T-helper 1 cell treated with Interleukin-12 subunit alpha and Interleukin-12 subunit beta and Interleukin-4 antibody, amounts not matched to agents 30 μg/mL and 1 μg/mL, for 36 hours (primary cell): ENCODE measurements at regions not wholly inside any gene's neighbourhood (a gene's known extent, or its start where the extent isn't known, plus 50 kb on each side); places are given as distances from the start of the nearest gene placed in this dataset.
"Not testable (repeated sequence)": the region's sequence is repeated elsewhere in the genome, so short reads cannot be mapped to it uniquely, and the experiment has no call there.

ENCODE experiments used
- H3K27ac Mint-ChIP-seq: one replicate; pipeline ENCODE4 v1.8.0; 2021; ENCODE audit warnings: mild to moderate bottlenecking, mixed read lengths
- H3K27me3 Mint-ChIP-seq: one replicate; pipeline ENCODE4 v1.8.0; 2021; ENCODE audit warnings: low read depth, mixed read lengths
- H3K36me3 Mint-ChIP-seq: one replicate; pipeline ENCODE4 v1.8.0; 2021; ENCODE audit warnings: low read depth, mixed read lengths
- H3K4me1 Mint-ChIP-seq: one replicate; pipeline ENCODE4 v1.8.0; 2021; ENCODE audit warnings: low read depth, mixed read lengths
- H3K4me3 Mint-ChIP-seq: one replicate; pipeline ENCODE4 v1.8.0; 2021; ENCODE audit warnings: mild to moderate bottlenecking, moderate library complexity, mixed read lengths
- H3K9me3 Mint-ChIP-seq: one replicate; pipeline ENCODE4 v1.8.0; 2021; ENCODE audit warnings: mixed read lengths

DNA sequence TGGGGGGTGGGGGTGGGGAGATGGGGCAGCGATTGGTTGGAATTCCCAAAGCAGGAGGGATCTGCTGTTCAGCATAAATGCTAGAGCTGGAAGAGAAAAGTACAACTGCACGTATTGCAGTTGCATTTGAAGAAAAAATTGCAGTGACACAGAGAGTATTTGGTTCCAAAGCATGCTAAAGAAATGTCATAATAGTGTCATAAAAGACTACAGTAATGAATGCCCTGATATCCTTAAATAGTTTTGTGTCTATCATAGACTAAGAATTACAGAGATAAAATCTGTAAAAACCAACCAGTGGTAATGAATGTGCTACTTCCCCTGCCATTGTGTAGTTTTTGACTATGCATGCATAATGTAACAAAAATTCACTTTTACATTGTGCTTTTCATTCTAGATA, 693.6 kb upstream of the SLC35B3 start:
- no peaks in the 10 kb centered on the region for H3K27me3 Mint-ChIP-seq

DNA sequence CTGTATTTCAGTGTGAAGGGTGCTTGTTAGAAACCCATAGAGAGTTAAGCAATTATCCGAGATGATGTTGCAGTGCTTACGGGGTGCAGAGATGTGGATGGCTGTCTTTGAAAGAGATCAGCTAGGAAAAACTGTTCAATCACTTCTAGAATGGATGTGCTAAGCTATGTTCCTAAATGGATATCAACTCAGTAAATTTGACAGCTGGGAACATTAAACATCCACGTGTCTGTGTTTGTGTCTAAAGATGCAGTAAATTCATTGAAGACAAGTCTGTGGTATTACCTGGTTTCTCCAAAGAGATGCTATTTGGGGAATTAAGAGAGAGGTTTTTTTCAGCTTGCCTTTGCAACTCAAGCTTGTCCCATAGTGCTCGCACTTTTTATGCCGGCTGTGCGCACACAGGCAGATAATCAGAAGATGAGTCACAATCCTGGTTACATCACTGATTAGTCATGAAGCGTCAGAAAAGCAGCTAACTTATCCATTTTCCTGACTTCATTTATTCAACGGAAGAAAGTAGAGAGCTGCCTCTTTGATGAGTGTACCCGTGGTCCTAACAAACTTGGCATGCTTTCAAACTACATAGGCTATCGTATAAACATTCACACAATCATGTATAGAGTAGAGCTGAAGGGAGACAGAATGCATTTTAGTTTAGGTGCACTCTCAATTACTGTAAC, 691.7 kb upstream of the SLC35B3 start:
- no peaks in the 10 kb centered on the region for H3K9me3 Mint-ChIP-seq
- H3K4me1 Mint-ChIP-seq: no peaks in the 10 kb centered on the region
- no peaks in the 10 kb centered on the region for H3K36me3 Mint-ChIP-seq
- H3K27ac Mint-ChIP-seq: no peak overlapping the region
- H3K27me3 Mint-ChIP-seq: no peaks in the 10 kb centered on the region
- H3K4me3 Mint-ChIP-seq: no peak overlapping the region

More for the DNA sequence above, 693.6 kb upstream of the SLC35B3 start:
- Mint-ChIP-seq H3K4me1 (no peaks in the 10 kb centered on the region), H3K4me3 (no peak overlapping the region), H3K27ac (no peak overlapping the region), H3K9me3 (no peaks in the 10 kb centered on the region), H3K36me3 (no peaks in the 10 kb centered on the region)

DNA sequence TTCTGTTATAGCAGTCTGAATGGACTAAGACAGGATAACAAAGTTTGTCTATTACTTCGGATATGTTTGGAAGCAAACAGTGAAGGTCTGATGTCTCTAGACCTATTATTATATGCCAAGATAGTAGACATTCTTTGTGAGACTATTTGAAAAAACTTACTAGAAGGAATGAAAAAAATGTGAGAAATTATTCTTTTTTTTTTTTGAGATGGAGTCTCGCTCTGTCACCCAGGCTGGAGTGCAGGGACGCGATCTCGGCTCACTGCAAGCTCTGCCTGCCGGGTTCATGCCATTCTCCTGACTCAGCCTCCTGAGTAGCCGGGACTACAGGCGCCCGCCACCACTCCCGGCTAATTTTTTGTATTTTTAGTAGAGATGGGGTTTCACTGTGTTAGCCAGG, 690.7 kb upstream of the SLC35B3 start:
- not testable (repeated sequence) for H3K27ac Mint-ChIP-seq, H3K36me3 Mint-ChIP-seq, H3K4me3 Mint-ChIP-seq, H3K4me1 Mint-ChIP-seq, H3K9me3 Mint-ChIP-seq, H3K27me3 Mint-ChIP-seq

- Mint-ChIP-seq H3K9me3 (no peaks in the 10 kb centered on the region), H3K4me3 (no peak overlapping the region), H3K4me1 (no peaks in the 10 kb centered on the region), H3K36me3 (no peaks in the 10 kb centered on the region), H3K27me3 (no peaks in the 10 kb centered on the region), H3K27ac (no peak overlapping the region)
Observed at GRCh38 chr6:9121549-9121948, 686.2 kb upstream of the SLC35B3 start.

DNA sequence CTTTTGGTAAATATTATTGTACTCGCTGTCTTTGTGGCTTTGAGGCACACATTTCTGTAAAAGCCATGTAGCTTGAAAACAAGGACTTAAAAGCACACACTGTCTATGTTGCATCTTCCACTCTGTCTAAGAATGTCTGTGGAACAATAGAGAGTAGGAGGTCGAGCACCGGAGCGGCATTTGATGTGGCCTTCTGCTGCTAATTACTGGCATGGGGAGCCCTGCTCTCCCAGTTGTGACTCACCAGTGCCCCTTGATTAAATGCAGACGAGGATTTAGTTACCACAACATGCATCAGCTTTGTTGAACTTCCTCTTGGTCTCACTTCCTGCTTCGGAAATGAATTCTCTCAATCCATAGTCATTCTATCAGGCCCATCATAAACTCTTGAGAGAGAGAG, 680.7 kb upstream of the SLC35B3 start:
- Mint-ChIP-seq H3K36me3 (no peaks in the 10 kb centered on the region), H3K4me1 (no peaks in the 10 kb centered on the region), H3K27ac (no peak overlapping the region), H3K4me3 (no peak overlapping the region), H3K27me3 (no peaks in the 10 kb centered on the region), H3K9me3 (no peaks in the 10 kb centered on the region)

DNA sequence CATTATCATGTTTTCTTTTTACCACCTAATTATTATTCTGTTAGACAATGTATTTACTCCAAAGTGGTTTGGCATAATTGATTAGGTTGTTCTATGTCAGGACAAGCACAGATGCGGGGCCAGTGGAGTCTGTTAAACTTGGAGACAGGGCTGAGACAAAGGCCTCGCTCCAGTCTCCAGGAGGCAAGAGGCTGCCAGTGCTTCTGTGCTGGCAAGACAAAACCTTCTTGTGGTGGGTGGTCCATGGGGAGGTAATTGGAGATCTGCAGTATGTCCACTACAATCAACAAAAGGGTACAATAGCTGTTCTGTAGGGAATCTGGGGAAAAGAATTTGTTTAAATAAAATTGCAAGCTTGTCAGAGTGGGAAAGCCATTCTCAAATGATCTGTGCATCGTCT, 677.2 kb upstream of the SLC35B3 start:
- H3K36me3 Mint-ChIP-seq: no peaks in the 10 kb centered on the region
- H3K9me3 Mint-ChIP-seq: no peaks in the 10 kb centered on the region
- no peak overlapping the region for H3K4me3 Mint-ChIP-seq
- H3K27ac Mint-ChIP-seq: no peak overlapping the region
- no peaks in the 10 kb centered on the region for H3K27me3 Mint-ChIP-seq
- no peaks in the 10 kb centered on the region for H3K4me1 Mint-ChIP-seq

DNA sequence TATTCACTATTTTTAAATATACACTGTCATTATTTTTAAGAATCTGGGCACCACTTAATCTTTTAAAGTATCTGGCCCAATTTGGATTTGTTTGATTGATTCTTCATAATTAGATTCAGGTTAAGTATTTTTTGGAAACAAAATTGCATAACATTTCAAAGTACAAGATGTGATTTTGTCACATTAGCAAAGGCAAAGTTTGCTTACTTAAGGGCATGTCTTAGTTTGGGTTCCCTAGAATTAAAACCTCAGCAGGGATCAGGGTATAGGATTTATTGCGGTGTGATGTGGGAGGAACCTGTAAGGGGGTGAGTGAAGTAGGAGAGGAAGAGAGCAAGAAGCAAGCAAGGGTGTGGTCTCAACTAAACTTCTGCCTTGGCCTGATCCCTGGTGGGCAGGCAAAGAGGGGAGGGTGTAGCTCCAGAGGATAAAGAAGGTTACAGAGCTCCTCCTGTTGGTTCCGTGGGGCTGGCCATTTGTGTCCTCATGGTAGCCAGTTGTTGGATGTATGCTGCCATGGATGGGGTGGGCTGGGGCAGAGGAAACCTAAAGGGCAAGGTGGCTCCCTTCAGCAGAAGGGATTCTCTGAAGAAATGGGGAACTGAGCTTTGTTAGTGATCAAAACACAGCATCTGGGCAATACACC, 668.7 kb upstream of the SLC35B3 start:
- no peak overlapping the region for H3K4me3 Mint-ChIP-seq

DNA sequence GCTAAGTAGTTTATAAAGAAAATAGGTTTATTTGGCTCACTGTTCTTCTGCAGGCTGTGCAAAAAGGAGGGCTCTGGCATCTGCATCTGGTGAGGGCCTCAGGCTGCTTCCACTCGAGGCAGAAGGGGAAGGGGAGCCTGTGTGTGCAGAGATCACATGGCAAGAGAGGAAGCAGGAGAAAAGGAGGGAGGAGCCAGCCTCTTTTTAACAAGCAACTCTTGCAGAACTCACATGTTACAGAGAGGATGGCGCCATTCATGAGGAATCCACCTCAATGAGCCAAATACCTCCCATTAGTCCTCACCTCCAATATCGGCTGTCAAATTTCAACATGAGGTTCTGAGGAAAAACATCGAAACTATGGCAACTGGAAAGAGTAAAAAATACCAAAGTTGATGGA, 666.6 kb upstream of the SLC35B3 start:
- H3K36me3 Mint-ChIP-seq: no peaks in the 10 kb centered on the region
- no peak overlapping the region for H3K27ac Mint-ChIP-seq
- H3K4me3 Mint-ChIP-seq: no peak overlapping the region
- no peaks in the 10 kb centered on the region for H3K27me3 Mint-ChIP-seq
- peaks cover 3% of the 10 kb centered on the region for H3K9me3 Mint-ChIP-seq
- H3K4me1 Mint-ChIP-seq: no peaks in the 10 kb centered on the region

More for the DNA sequence above, 668.7 kb upstream of the SLC35B3 start:
- no peaks in the 10 kb centered on the region for H3K4me1 Mint-ChIP-seq
- no peak overlapping the region for H3K27ac Mint-ChIP-seq
- peaks cover 3% of the 10 kb centered on the region for H3K9me3 Mint-ChIP-seq
- H3K36me3 Mint-ChIP-seq: no peaks in the 10 kb centered on the region
- no peaks in the 10 kb centered on the region for H3K27me3 Mint-ChIP-seq

- H3K27me3 Mint-ChIP-seq: no peaks in the 10 kb centered on the region
- no peaks in the 10 kb centered on the region for H3K36me3 Mint-ChIP-seq
- H3K27ac Mint-ChIP-seq: no peak overlapping the region
- no peak overlapping the region for H3K4me3 Mint-ChIP-seq
- H3K4me1 Mint-ChIP-seq: no peaks in the 10 kb centered on the region
- peaks cover 3% of the 10 kb centered on the region for H3K9me3 Mint-ChIP-seq
Observed at GRCh38 chr6:9100869-9101580, 665.7 kb upstream of the SLC35B3 start.

DNA sequence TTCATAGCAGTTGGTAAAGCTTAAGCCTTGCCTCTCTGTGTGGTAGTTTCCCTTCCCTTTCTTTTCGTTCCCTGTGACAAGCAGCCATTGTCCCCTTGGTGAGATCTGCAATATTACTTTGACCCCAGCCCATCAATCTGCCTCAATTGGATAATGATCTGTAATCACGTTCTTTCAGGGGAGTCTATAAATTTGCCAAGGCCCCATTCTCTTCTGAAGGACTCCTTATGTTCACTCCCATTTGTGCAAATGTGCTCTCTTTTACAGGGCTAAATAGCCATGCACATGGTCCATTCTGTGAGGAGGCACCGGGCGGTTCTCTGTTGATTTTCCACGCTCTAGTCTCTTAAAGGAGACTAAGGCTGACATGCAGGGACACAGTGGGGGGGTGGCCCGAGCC, 660.4 kb upstream of the SLC35B3 start:
- Mint-ChIP-seq H3K27me3 (no peaks in the 10 kb centered on the region), H3K27ac (no peak overlapping the region), H3K4me3 (no peak overlapping the region), H3K36me3 (no peaks in the 10 kb centered on the region), H3K4me1 (no peaks in the 10 kb centered on the region), H3K9me3 (no peaks in the 10 kb centered on the region)

DNA sequence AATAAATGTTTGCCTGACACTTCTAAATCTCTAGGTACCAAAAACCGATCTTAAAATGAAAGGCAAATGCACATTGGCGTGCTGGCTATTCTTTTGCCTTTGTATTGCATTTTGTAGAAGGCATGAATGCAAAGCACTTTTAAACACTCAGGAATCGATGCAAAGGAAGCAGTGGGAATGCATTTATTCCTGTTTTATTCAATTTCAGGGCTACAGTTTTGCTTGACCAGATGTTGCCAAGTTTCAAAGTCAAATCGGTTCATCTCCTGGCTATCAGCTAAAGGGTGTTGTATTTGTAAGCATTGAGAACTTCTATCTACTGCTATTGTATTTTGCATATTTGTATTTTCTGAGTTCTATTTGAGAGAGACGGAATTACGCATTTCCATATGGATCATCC, 659.8 kb upstream of the SLC35B3 start:
- H3K9me3 Mint-ChIP-seq: no peaks in the 10 kb centered on the region
- no peaks in the 10 kb centered on the region for H3K36me3 Mint-ChIP-seq
- no peaks in the 10 kb centered on the region for H3K27me3 Mint-ChIP-seq
- H3K4me3 Mint-ChIP-seq: no peak overlapping the region
- H3K4me1 Mint-ChIP-seq: no peaks in the 10 kb centered on the region
- H3K27ac Mint-ChIP-seq: no peak overlapping the region

GRCh38 chr6:9089724-9090123, 654.4 kb upstream of the SLC35B3 start:
- H3K27ac Mint-ChIP-seq: no peak overlapping the region

DNA sequence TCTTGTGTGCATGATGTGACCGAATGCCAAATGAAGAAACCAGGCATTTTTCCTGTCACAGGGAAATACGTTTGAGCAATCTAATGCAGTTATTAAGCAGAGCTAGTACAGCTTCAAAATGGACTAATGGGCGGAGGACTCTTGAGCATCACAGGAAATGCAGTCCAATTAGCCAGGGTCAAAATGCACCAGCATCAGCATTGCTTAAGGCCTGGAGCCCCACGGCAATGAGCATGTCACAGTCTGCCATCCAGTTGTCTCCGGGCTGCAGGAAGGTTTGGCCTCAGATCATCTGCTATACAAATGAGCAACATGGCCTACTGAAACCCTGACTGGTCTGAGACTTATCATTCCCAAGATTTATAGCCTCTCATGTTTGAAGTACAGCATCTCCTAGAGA, 652.1 kb upstream of the SLC35B3 start:
- Mint-ChIP-seq H3K4me1 (no peaks in the 10 kb centered on the region), H3K4me3 (no peak overlapping the region), H3K36me3 (no peaks in the 10 kb centered on the region), H3K27ac (no peak overlapping the region), H3K9me3 (no peaks in the 10 kb centered on the region), H3K27me3 (no peaks in the 10 kb centered on the region)

More at GRCh38 chr6:9089724-9090123, 654.4 kb upstream of the SLC35B3 start:
- no peaks in the 10 kb centered on the region for H3K36me3 Mint-ChIP-seq
- H3K4me1 Mint-ChIP-seq: no peaks in the 10 kb centered on the region
- no peaks in the 10 kb centered on the region for H3K27me3 Mint-ChIP-seq
- no peak overlapping the region for H3K4me3 Mint-ChIP-seq
- no peaks in the 10 kb centered on the region for H3K9me3 Mint-ChIP-seq

DNA sequence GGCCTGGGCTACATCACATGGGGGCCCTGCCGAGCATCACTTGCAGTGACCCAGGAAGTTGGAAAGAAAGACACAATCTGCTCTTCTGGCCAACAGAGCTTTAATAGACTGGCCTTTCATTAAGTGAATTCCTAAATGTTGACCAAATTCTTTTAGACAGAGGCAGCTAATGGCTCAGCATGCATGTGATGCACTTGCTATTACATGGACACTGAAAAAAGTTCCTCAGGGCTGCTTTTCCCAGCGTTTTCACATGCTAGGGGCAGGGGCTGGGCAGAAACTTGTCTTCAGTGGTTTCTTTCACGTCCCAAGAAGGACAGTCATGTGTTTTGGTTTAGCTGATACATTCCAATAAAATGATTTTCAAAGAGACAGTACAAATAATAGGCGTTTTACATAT, 651.0 kb upstream of the SLC35B3 start:
- no peaks in the 10 kb centered on the region for H3K27me3 Mint-ChIP-seq
- H3K4me1 Mint-ChIP-seq: no peaks in the 10 kb centered on the region
- H3K27ac Mint-ChIP-seq: no peak overlapping the region
- H3K4me3 Mint-ChIP-seq: no peak overlapping the region
- H3K9me3 Mint-ChIP-seq: no peaks in the 10 kb centered on the region
- H3K36me3 Mint-ChIP-seq: no peaks in the 10 kb centered on the region

DNA sequence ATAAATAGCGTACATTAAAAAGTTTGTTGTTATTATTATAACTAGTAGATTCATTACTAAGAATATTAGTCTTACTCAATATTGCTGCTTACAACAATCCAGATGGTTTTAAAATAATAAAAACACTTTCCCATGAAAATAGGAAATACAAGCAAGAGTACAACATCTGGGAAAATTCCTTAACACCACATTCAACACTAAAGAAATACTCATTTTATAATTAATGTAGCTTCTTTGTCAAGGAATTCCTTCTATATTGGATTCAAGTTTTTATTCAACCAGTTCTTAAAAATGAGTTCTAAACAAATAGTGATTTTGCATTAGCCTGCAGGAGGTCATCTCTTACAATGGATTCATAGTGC, 650.3 kb upstream of the SLC35B3 start:
- H3K4me1 Mint-ChIP-seq: no peaks in the 10 kb centered on the region
- no peaks in the 10 kb centered on the region for H3K9me3 Mint-ChIP-seq
- no peaks in the 10 kb centered on the region for H3K36me3 Mint-ChIP-seq
- no peak overlapping the region for H3K27ac Mint-ChIP-seq
- H3K4me3 Mint-ChIP-seq: no peak overlapping the region
- no peaks in the 10 kb centered on the region for H3K27me3 Mint-ChIP-seq
